HEK293T (cell line): ENCODE measurements at regions not wholly inside any gene's neighbourhood (a gene's known extent, or its start where the extent isn't known, plus 50 kb on each side); places are given as distances from the start of the nearest gene placed in this dataset.

Experiments
- ARNT ChIP-seq: fragments of 450-650 bp; IDR thresholded peaks from 2 replicates; pipeline ENCODE4 v1.6.1; 2017; ENCODE audit warnings: mild to moderate bottlenecking
- CTBP1 ChIP-seq: fragments of 450-650 bp; IDR thresholded peaks from 2 replicates; pipeline ENCODE4 v1.6.1; 2016; ENCODE audit warnings: borderline replicate concordance
- ELF4 ChIP-seq: fragments of 450-650 bp; IDR thresholded peaks from 2 replicates; pipeline ENCODE4 v1.6.1; 2017; ENCODE audit warnings: antibody characterized with exemption
- FOXA1 ChIP-seq: fragments of 450-650 bp; IDR thresholded peaks from 2 replicates; pipeline ENCODE4 v1.6.1; 2016; ENCODE audit warnings: mild to moderate bottlenecking
- FOXK2 ChIP-seq: fragments of 450-650 bp; IDR thresholded peaks from 2 replicates; pipeline ENCODE4 v1.6.1; 2016; ENCODE audit warnings: mild to moderate bottlenecking
- FOXM1 ChIP-seq: fragments of 450-650 bp; IDR thresholded peaks from 2 replicates; pipeline ENCODE4 v1.6.1; 2017; ENCODE audit warnings: mild to moderate bottlenecking, borderline replicate concordance
- HDGF ChIP-seq: fragments of 450-650 bp; IDR thresholded peaks from 2 replicates; pipeline ENCODE4 v1.6.1; 2017; ENCODE audit warnings: antibody characterized with exemption, borderline replicate concordance
- L3MBTL2 ChIP-seq: fragments of 450-650 bp; conservative IDR thresholded peaks from 2 replicates; pipeline ENCODE4 v1.6.1; 2016; ENCODE audit warnings: mild to moderate bottlenecking
- NFRKB ChIP-seq: fragments of 450-650 bp; IDR thresholded peaks from 2 replicates; pipeline ENCODE4 v1.6.1; 2016; ENCODE audit warnings: mild to moderate bottlenecking, moderate library complexity
- SP1 ChIP-seq: fragments of 450-650 bp; IDR thresholded peaks from 2 replicates; pipeline ENCODE4 v1.6.1; 2017
- TARDBP ChIP-seq: fragments of 450-650 bp; IDR thresholded peaks from 2 replicates; pipeline ENCODE4 v1.6.1; 2016
- ZNF384 ChIP-seq: fragments of 450-650 bp; IDR thresholded peaks from 2 replicates; pipeline ENCODE4 v1.6.1; 2016

DNA sequence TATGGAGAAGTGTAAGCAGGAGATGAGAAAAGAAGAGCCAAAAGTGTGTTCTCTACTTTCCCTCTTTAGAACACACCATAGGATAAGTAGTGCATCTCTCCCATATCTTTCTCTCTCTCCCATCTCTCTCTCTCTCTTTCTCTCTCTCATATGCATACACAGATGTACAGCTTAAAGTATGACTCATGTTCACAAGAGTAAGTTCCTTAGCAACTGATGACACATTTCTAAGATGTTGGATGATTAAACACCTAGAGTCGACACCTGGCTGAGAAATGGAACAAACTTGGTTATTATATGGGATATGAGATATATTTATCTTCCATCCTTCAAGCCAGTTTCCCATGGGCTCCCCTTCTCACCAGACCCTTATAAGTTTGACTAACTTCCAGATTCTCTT, 113.5 kb downstream of the TMEM132E start:
- TF ChIP-seq FOXA1 (no peak), FOXM1 (no peak), SP1 (no peak), FOXK2 (no peak), CTBP1 (no peak), L3MBTL2 (no peak), ZNF384 (no peak), TARDBP (no peak), ELF4 (no peak), HDGF (no peak), ARNT (no peak), NFRKB (no peak)
